AG09309 (cell line): ENCODE measurements at regions not wholly inside any gene's neighbourhood (a gene's known extent, or its start where the extent isn't known, plus 50 kb on each side); places are given as distances from the start of the nearest gene placed in this dataset.

Experiments used
- DNase-seq: peaks from one replicate; pipeline ENCODE4 v3.0.0-alpha.2; 2010; ENCODE audit warnings: low read depth
- H3K4me3 ChIP-seq: 2 replicates; pipeline ENCODE4 v1.5.1; 2011; ENCODE audit warnings: mild to moderate bottlenecking, low read depth, low read length, moderate library complexity; ENCODE audit not compliant: control insufficient read depth
- TF ChIP-seq, protein P1 (sequence below): IDR thresholded peaks from 2 replicates; pipeline ENCODE4 v1.5.1; 2011; ENCODE audit warnings: mild to moderate bottlenecking, low read depth, low read length, inconsistent platforms; ENCODE audit not compliant: insufficient read depth, control insufficient read depth; ENCODE audit errors: missing control alignments

DNA sequence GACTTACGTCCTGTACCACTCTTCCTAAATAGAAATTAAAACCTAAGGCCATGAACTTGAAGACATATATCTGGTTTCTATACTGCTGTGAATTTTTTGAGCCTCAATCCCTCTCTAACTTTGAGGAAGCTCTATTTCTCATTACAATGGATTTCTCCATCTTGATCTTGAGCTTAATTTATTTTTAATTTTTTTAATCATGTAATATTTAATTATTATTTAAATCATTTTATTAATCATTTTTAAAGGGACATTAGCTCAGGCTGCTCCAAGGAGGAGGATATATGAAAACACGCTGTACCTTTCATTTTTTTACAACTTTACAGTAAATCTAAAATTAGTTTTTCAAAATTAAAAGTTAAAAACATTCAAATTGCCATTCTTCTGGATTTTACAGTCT lies 540.5 kb downstream of the SATB2 start:
- TF ChIP-seq, protein P1, sequence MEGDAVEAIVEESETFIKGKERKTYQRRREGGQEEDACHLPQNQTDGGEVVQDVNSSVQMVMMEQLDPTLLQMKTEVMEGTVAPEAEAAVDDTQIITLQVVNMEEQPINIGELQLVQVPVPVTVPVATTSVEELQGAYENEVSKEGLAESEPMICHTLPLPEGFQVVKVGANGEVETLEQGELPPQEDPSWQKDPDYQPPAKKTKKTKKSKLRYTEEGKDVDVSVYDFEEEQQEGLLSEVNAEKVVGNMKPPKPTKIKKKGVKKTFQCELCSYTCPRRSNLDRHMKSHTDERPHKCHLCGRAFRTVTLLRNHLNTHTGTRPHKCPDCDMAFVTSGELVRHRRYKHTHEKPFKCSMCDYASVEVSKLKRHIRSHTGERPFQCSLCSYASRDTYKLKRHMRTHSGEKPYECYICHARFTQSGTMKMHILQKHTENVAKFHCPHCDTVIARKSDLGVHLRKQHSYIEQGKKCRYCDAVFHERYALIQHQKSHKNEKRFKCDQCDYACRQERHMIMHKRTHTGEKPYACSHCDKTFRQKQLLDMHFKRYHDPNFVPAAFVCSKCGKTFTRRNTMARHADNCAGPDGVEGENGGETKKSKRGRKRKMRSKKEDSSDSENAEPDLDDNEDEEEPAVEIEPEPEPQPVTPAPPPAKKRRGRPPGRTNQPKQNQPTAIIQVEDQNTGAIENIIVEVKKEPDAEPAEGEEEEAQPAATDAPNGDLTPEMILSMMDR, result no peak
- no peak overlapping the region for H3K4me3 ChIP-seq
- no peak for DNase-seq

DNA sequence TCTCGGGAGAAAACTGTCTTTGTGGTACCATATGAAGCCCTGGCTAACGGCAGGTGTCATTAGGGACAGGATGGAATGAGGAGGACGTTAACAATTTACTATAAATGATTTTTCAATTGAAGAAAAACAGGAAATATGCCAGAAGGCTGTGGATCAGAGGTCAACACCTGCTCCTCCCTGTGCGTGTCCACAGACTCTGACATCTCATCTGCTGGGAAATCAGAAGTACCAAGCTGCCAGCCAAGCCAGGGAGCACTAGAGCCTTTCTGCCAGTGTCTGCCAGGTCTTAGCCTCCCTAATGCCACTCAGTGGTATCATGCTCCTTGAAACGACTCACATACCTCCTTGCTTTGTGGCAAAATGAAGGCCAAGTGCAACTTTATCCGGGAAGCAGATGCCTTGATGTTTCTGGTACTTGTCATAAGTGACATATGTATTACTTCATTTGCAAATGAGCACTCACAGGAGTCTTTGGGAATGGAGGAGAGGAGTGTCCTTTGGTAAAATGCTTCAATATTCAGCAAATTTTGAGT lies 541.1 kb downstream of the SATB2 start:
- TF ChIP-seq, protein P1, result no peak
- DNase-seq, result no peak

DNA sequence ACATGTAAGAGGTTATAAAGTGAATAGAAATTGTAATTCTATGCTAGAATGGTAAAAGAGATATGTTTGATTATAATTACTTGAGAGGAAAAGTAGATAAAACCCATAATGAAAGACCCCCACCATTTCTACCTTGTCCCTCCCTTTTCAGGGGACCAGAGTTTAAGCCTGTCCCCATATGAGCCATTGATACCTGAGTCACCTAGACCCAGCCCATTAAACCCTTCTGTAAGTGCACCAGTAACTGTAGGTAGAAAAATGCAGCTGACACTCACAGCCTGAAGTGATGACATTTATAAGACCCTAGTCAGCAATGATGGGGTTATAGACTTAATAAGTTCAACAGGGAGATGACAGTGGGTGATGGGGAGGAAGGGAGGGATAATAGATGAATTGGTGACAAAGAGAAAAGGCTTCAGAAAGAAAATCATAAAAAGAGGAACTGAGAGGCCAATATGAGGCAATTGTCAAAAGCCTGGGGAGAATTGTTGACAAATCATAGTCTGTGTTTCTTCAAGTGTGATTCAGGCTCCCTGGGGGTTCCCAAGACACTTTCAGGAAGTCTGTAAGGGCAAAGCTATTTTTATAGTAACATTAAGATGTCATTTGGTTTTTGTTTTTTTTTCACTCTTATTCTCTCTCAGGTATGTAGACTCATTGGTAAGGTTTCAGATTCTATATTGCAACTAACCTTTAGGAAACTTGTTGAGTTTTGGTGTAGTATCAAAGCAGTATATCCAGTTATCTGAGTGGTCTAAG lies 544.2 kb downstream of the SATB2 start:
- TF ChIP-seq, protein P1, result no peak
- H3K4me3 ChIP-seq, result no peak overlapping the region
- no peak for DNase-seq

More for the DNA sequence above, 541.1 kb downstream of the SATB2 start:
- no peak overlapping the region for H3K4me3 ChIP-seq

DNA sequence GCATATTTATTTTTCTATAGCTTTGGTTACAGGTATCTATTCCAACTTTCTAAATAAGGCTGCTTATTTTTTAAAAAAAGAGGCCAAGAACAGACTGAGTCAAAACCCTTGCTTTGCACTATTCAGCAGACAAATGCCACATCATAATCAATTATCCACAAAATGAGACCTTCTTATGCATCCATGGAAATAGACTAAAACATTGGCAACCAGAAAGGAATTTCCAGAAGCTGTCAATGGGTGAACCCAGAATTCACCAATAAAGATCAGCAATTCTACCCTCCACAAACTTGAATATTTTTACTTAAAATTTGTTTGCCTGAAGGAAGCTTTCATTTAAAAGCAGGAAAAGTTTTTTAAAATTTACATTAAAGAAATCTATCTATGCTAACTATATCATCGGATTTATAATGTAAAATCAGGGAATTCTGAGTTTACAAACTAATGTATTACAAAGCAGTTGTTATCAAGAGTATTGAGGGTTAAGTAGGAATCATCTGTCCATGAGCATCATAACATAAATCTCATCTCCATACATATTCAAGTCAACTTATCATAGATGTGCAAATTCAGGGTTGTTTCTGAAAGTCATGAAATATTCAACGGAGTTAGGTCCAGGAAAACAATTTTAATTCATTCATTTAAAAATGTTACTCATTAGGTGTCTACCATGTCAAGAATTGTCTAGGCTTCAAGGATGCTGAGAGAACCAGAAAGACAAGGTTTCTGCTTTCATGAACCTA lies 548.0 kb downstream of the SATB2 start:
- TF ChIP-seq, protein P1, result no peak
- H3K4me3 ChIP-seq, result no peak overlapping the region
- DNase-seq, result no peak

DNA sequence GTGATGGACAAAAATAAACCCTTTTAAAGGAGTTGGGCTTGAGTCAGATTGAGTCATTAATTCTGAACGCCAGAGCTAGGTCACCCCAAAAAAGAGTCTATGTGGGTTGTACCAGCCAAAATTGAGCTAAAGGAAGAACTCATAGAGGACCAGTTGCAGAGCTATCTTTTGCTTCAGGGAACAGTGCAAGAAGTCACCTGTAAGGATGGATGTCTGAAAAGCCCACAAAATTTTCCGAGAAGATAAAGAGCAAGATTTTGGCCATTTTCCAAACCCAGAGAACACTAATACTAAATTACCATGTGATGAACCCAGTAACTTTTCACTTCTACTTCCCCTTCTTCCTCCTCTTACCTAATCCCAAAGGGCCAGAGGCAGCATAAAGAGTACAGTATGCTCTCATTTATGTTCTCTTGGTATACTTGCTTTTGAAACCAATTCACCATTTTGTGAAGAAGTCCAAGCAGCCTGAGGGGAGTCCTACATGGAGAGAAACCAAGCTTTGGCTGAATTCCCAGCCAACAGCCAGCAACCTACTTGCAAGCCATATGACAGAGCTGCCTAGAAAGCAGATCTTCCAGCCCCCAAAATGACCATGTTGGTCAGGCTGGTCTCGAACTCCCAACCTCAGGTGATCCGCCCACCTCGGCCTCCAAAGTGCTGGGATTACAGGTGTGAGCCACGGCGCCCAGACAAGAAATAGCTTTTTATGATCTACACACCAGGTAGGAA lies 551.7 kb downstream of the SATB2 start:
- no peak overlapping the region for H3K4me3 ChIP-seq
- DNase-seq, result no peak
- TF ChIP-seq, protein P1, result no peak

DNA sequence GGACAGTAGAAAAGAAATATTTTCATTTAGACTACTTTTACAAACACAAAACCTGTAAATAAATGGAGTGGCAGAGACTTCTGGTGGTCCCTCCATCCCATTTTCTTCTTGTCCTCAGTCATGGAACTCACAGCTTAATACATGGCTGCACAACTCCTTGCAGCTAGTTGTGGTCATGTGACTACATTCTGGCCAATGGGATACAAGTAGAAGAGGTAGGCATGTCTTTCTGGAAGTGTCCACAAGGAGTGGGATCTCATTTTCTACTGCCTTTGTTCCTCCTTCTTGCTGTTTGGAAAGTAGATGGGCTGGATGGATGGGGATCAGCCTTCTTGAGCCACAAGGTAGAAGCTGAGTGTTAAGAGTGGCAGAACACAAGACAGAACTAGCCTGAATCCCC lies 555.8 kb downstream of the SATB2 start:
- no peak overlapping the region for H3K4me3 ChIP-seq
- TF ChIP-seq, protein P1, result no peak
- no peak for DNase-seq
